H9 (cell line): ENCODE measurements at regions not wholly inside any gene's neighbourhood (a gene's known extent, or its start where the extent isn't known, plus 50 kb on each side); places are given as distances from the start of the nearest gene placed in this dataset.

ENCODE experiments used
- DNase-seq: peaks from one replicate; pipeline ENCODE4 v3.0.0-alpha.2; 2017
- H2AFZ ChIP-seq: one replicate; pipeline ENCODE4 v1.6.1; 2013; ENCODE audit warnings: mild to moderate bottlenecking, low read length, control low read depth, moderate library complexity
- H2AK5ac ChIP-seq: 2 replicates; pipeline ENCODE4 v1.6.1; 2013; ENCODE audit warnings: low read length, control low read depth, mixed read lengths; ENCODE audit not compliant: insufficient read length
- H2BK120ac ChIP-seq: one replicate; pipeline ENCODE4 v1.6.1; 2013; ENCODE audit warnings: low read depth, mild to moderate bottlenecking, low read length, control low read depth, inconsistent platforms; ENCODE audit not compliant: poor library complexity, severe bottlenecking
- H2BK12ac ChIP-seq: 2 replicates; pipeline ENCODE4 v1.6.1; 2013; ENCODE audit warnings: low read length, control low read depth, mixed read lengths, low read depth; ENCODE audit not compliant: insufficient read length
- H2BK15ac ChIP-seq: 2 replicates; pipeline ENCODE4 v1.6.1; 2013; ENCODE audit warnings: low read depth, low read length, control low read depth
- H2BK20ac ChIP-seq: one replicate; pipeline ENCODE4 v1.6.1; 2013; ENCODE audit warnings: low read depth, mild to moderate bottlenecking, low read length, control low read depth, inconsistent platforms; ENCODE audit not compliant: poor library complexity, severe bottlenecking
- H2BK5ac ChIP-seq: 2 replicates; pipeline ENCODE4 v1.6.1; 2013; ENCODE audit warnings: low read length, control low read depth, mixed read lengths; ENCODE audit not compliant: insufficient read length
- H3K14ac ChIP-seq: 2 replicates; pipeline ENCODE4 v1.6.1; 2013; ENCODE audit warnings: low read length, control low read depth; ENCODE audit not compliant: insufficient read depth
- H3K18ac ChIP-seq: 2 replicates; pipeline ENCODE4 v1.6.1; 2013; ENCODE audit warnings: low read depth, mild to moderate bottlenecking, mixed read lengths, low read length, control low read depth; ENCODE audit not compliant: insufficient read length
- H3K23ac ChIP-seq: 2 replicates; pipeline ENCODE4 v1.6.1; 2013; ENCODE audit warnings: low read length, control low read depth, mixed read lengths, low read depth; ENCODE audit not compliant: insufficient read length
- H3K23me2 ChIP-seq: 2 replicates; pipeline ENCODE4 v1.6.1; 2013; ENCODE audit warnings: low read depth, mild to moderate bottlenecking, mixed read lengths, low read length, control low read depth; ENCODE audit not compliant: insufficient read length, poor library complexity, severe bottlenecking
- H3K27ac ChIP-seq: 2 replicates; pipeline ENCODE4 v1.5.1; 2013; ENCODE audit warnings: low read length, control low read depth, mixed read lengths, low read depth; ENCODE audit not compliant: insufficient read length
- H3K27me3 ChIP-seq: 2 replicates; pipeline ENCODE4 v1.6.1; 2013; ENCODE audit warnings: low read length, control low read depth, inconsistent platforms; ENCODE audit not compliant: insufficient read depth
- H3K4ac ChIP-seq: 2 replicates; pipeline ENCODE4 v1.6.1; 2013; ENCODE audit warnings: low read depth, mild to moderate bottlenecking, control low read depth, inconsistent platforms, low read length, moderate library complexity
- H3K4me1 ChIP-seq: 2 replicates; pipeline ENCODE4 v1.6.1; 2013; ENCODE audit warnings: low read length, control low read depth, inconsistent platforms; ENCODE audit not compliant: insufficient read depth
- H3K4me2 ChIP-seq: 2 replicates; pipeline ENCODE4 v1.6.1; 2013; ENCODE audit warnings: low read length, control low read depth, mixed read lengths; ENCODE audit not compliant: insufficient read length, insufficient read depth
- H3K56ac ChIP-seq: 2 replicates; pipeline ENCODE4 v1.6.1; 2013; ENCODE audit warnings: low read depth, mild to moderate bottlenecking, mixed read lengths, low read length, control low read depth; ENCODE audit not compliant: insufficient read length
- H3K79me1 ChIP-seq: 2 replicates; pipeline ENCODE4 v1.6.1; 2013; ENCODE audit warnings: low read depth, mild to moderate bottlenecking, moderate library complexity, low read length, control low read depth, inconsistent platforms; ENCODE audit not compliant: insufficient read depth, poor library complexity, severe bottlenecking
- H3K79me2 ChIP-seq: 2 replicates; pipeline ENCODE4 v1.6.1; 2013; ENCODE audit warnings: low read length, control low read depth, inconsistent platforms; ENCODE audit not compliant: insufficient read depth
- H3K9ac ChIP-seq: 2 replicates; pipeline ENCODE4 v1.6.1; 2013; ENCODE audit warnings: low read length, control low read depth, mixed read lengths; ENCODE audit not compliant: insufficient read length; ENCODE audit errors: extremely low read depth
- H3K9me3 ChIP-seq: one replicate; pipeline ENCODE4 v1.6.1; 2013; ENCODE audit warnings: low read depth, low read length, inconsistent platforms; ENCODE audit not compliant: control insufficient read depth
- H3T11ph ChIP-seq: one replicate; pipeline ENCODE4 v1.6.1; 2013; ENCODE audit warnings: mild to moderate bottlenecking, low read length, control low read depth, inconsistent platforms
- H4K20me1 ChIP-seq: one replicate; pipeline ENCODE4 v1.6.1; 2013; ENCODE audit not compliant: control insufficient read depth, insufficient read length, insufficient read depth
- H4K5ac ChIP-seq: 2 replicates; pipeline ENCODE4 v1.6.1; 2013; ENCODE audit warnings: low read depth, mild to moderate bottlenecking, mixed read lengths, low read length, control low read depth; ENCODE audit not compliant: insufficient read length
- H4K8ac ChIP-seq: replicated peaks from 2 replicates; pipeline ENCODE4 v1.6.1; 2013; ENCODE audit warnings: low read length, control low read depth, mixed read lengths, low read depth; ENCODE audit not compliant: insufficient read length
- H4K91ac ChIP-seq: 2 replicates; pipeline ENCODE4 v1.6.1; 2013; ENCODE audit warnings: low read depth, mild to moderate bottlenecking, moderate library complexity, mixed read lengths, low read length, control low read depth; ENCODE audit not compliant: insufficient read length
- H3K27ac Mint-ChIP-seq, 3 experiments: 2 replicates in 2 of 3; 3 replicates in 1 of 3; pipeline ENCODE4 v1.8.0; 2020 to 2021; ENCODE audit warnings: mixed read lengths in 3 of 3, mild to moderate bottlenecking in 1 of 3, moderate library complexity in 1 of 3
- H3K27me3 Mint-ChIP-seq: 2 replicates; pipeline ENCODE4 v1.8.0; 2021; ENCODE audit warnings: low read depth, mild to moderate bottlenecking, moderate library complexity, mixed read lengths
- H3K36me3 Mint-ChIP-seq, 3 experiments: 2 replicates in 2 of 3; 3 replicates in 1 of 3; pipeline ENCODE4 v1.8.0; 2020 to 2021; ENCODE audit warnings: low read depth in 3 of 3, mixed read lengths in 3 of 3; ENCODE audit not compliant: insufficient read depth in 1 of 3
- H3K4me1 Mint-ChIP-seq, 2 experiments: 2 replicates each; pipeline ENCODE4 v1.8.0; 2020; ENCODE audit warnings: mixed read lengths in 2 of 2
- H3K4me3 Mint-ChIP-seq, 2 experiments: 2 replicates in 1 of 2; 3 replicates in 1 of 2; pipeline ENCODE4 v1.8.0; 2020 to 2021; ENCODE audit warnings: mild to moderate bottlenecking in 2 of 2, mixed read lengths in 2 of 2, moderate library complexity in 1 of 2
- H3K9me3 Mint-ChIP-seq, 2 experiments: 2 replicates in 1 of 2; 3 replicates in 1 of 2; pipeline ENCODE4 v1.8.0; 2020; ENCODE audit warnings: mild to moderate bottlenecking in 2 of 2, mixed read lengths in 2 of 2, moderate library complexity in 1 of 2
- WGBS: extraction: QIAGEN DNeasy Blood & Tissue Kit; methylation state at CpG from one replicate; pipeline ENCODE4 v1.1.7; 2013; ENCODE audit warnings: missing lambda C conversion rate, low lambda C conversion rate, mixed read lengths; ENCODE audit not compliant: insufficient read length; ENCODE audit errors: extremely low coverage; 5-methylcytosine and 5-hydroxymethylcytosine counted together
- TF ChIP-seq, protein P1 (sequence below): fragments of 200-600 bp; sonication (generic); conservative IDR thresholded peaks from 3 replicates; pipeline ENCODE4 v1.8.0; 2021; ENCODE audit warnings: antibody characterized with exemption, mild to moderate bottlenecking

DNA sequence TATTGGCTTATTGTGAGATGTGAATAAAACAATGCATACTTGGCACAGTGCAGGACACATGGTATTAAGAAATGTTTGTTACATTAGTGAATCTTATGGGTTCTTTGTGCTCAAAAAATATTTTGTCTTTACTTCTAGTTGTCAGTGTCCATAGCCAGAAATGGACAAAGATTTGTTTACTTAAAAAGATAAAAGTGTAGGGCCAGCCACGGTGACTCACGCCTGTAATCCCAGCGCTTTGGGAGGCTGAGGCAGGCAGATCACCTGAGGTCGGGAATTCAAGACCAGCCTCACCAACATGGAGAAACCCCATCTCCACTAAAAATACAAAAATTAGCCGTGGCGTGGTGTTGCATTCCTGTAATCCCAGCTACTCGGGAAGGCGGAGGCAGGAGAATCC lies 654.6 kb upstream of the NEGR1 start:
- no peak overlapping the region for H3T11ph ChIP-seq
- peaks cover 5% of the 10 kb centered on the region for H3K9me3 ChIP-seq
- no peak overlapping the region for H3K4ac ChIP-seq
- no peak overlapping the region for H2AK5ac ChIP-seq
- H3K56ac ChIP-seq = no peak overlapping the region
- H4K20me1 ChIP-seq = no peaks in the 10 kb centered on the region
- no peak overlapping the region for H3K4me3 Mint-ChIP-seq
- H3K36me3 Mint-ChIP-seq = peaks cover 5 to 8% (median 6%) of the 10 kb centered on the region in 3 experiments; a peak in 4 of 7 replicates
- H3K23ac ChIP-seq = no peak overlapping the region
- no peak overlapping the region for H3K27ac Mint-ChIP-seq
- TF ChIP-seq, protein P1, sequence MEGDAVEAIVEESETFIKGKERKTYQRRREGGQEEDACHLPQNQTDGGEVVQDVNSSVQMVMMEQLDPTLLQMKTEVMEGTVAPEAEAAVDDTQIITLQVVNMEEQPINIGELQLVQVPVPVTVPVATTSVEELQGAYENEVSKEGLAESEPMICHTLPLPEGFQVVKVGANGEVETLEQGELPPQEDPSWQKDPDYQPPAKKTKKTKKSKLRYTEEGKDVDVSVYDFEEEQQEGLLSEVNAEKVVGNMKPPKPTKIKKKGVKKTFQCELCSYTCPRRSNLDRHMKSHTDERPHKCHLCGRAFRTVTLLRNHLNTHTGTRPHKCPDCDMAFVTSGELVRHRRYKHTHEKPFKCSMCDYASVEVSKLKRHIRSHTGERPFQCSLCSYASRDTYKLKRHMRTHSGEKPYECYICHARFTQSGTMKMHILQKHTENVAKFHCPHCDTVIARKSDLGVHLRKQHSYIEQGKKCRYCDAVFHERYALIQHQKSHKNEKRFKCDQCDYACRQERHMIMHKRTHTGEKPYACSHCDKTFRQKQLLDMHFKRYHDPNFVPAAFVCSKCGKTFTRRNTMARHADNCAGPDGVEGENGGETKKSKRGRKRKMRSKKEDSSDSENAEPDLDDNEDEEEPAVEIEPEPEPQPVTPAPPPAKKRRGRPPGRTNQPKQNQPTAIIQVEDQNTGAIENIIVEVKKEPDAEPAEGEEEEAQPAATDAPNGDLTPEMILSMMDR = no peak
- H2BK120ac ChIP-seq = no peak overlapping the region
- no peak overlapping the region for H3K4me2 ChIP-seq
- no peak overlapping the region for H3K27ac ChIP-seq
- H3K4me1 ChIP-seq = no peaks in the 10 kb centered on the region
- no peak overlapping the region for H3K14ac ChIP-seq
- H2AFZ ChIP-seq = no peak overlapping the region
- H3K79me2 ChIP-seq = no peaks in the 10 kb centered on the region
- H4K5ac ChIP-seq = no peak overlapping the region
- no peak overlapping the region for H3K18ac ChIP-seq
- H2BK15ac ChIP-seq = no peak overlapping the region
- no peak overlapping the region for H2BK5ac ChIP-seq
- H3K23me2 ChIP-seq = no peaks in the 10 kb centered on the region
- H2BK20ac ChIP-seq = no peak overlapping the region
- H3K27me3 Mint-ChIP-seq = no peaks in the 10 kb centered on the region
- no peaks in the 10 kb centered on the region for H3K27me3 ChIP-seq
- no peak for DNase-seq
- H3K9me3 Mint-ChIP-seq = peaks cover 8% of the 10 kb centered on the region in 2 experiments; a peak in 4 of 5 replicates
- no peak overlapping the region for H4K8ac ChIP-seq
- H3K9ac ChIP-seq = no peak overlapping the region
- WGBS = no CpG with 5 or more reads among the region's 8 CpGs
- H4K91ac ChIP-seq = no peak overlapping the region
- H2BK12ac ChIP-seq = no peak overlapping the region
- H3K79me1 ChIP-seq = no peaks in the 10 kb centered on the region
- H3K4me1 Mint-ChIP-seq = peaks cover 0 to 7% of the 10 kb centered on the region in 2 experiments; a peak in 2 of 4 replicates
